GM21529 (cell line): ENCODE measurements at regions not wholly inside any gene's neighbourhood (a gene's known extent, or its start where the extent isn't known, plus 50 kb on each side); places are given as distances from the start of the nearest gene placed in this dataset.

ENCODE experiments used
- ATAC-seq: cut with Tn5 transposase; IDR thresholded peaks from one replicate; pipeline ENCODE4 v1.9.1; 2021; ENCODE audit not compliant: unreplicated experiment

GRCh38 chr10:44476409-44477045, 91.6 kb upstream of the CXCL12 start:
- no peak for ATAC-seq

- ATAC-seq: no peak
Observed at GRCh38 chr10:44477046-44477425, 92.1 kb upstream of the CXCL12 start.

- ATAC-seq: no peak
Observed at GRCh38 chr10:44478040-44478439, 93.1 kb upstream of the CXCL12 start.

GRCh38 chr10:44478876-44479705, 94.2 kb upstream of the CXCL12 start:
- ATAC-seq: no peak

- no peak for ATAC-seq
Observed at GRCh38 chr10:44492678-44493077, 107.8 kb upstream of the CXCL12 start.

GRCh38 chr10:44498222-44498621, 113.3 kb upstream of the CXCL12 start:
- ATAC-seq: no peak

GRCh38 chr10:44500451-44500850, 115.6 kb upstream of the CXCL12 start:
- no peak for ATAC-seq

GRCh38 chr10:44506386-44506785, 121.5 kb upstream of the CXCL12 start:
- ATAC-seq: no peak

- ATAC-seq: no peak
Observed at GRCh38 chr10:44510379-44511115, 125.7 kb upstream of the CXCL12 start.

- no peak for ATAC-seq
Observed at GRCh38 chr10:44511166-44511565, 126.3 kb upstream of the CXCL12 start.

GRCh38 chr10:44511601-44512000, 126.7 kb upstream of the CXCL12 start:
- no peak for ATAC-seq

- no peak for ATAC-seq
Observed at GRCh38 chr10:44512431-44513022, 127.6 kb upstream of the CXCL12 start.

- ATAC-seq: no peak
Observed at GRCh38 chr10:44513591-44513990, 128.7 kb upstream of the CXCL12 start.

- ATAC-seq: no peak
Observed at GRCh38 chr10:44516891-44517290, 132.0 kb upstream of the CXCL12 start.

- no peak for ATAC-seq
Observed at GRCh38 chr10:44517635-44518034, 132.7 kb upstream of the CXCL12 start.

GRCh38 chr10:44519361-44519760, 134.5 kb upstream of the CXCL12 start:
- ATAC-seq: no peak

- no peak for ATAC-seq
Observed at GRCh38 chr10:44520651-44521050, 135.8 kb upstream of the CXCL12 start.

GRCh38 chr10:44539178-44539577, 154.3 kb upstream of the CXCL12 start:
- no peak for ATAC-seq

- no peak for ATAC-seq
Observed at GRCh38 chr10:44552726-44553125, 167.8 kb upstream of the CXCL12 start.

- no peak for ATAC-seq
Observed at GRCh38 chr10:44557596-44558191, 172.8 kb upstream of the CXCL12 start.

- no peak for ATAC-seq
Observed at GRCh38 chr10:44558521-44558920, 173.6 kb upstream of the CXCL12 start.
